ENCODE measurements at regions not wholly inside any gene's neighbourhood (a gene's known extent, or its start where the extent isn't known, plus 50 kb on each side); places are given as distances from the start of the nearest gene placed in this dataset.
"Not testable (repeated sequence)": the region's sequence is repeated elsewhere in the genome, so short reads cannot be mapped to it uniquely, and the experiment has no call there.

GRCh38 chrX:117843749-117844148 is 272.9 kb downstream of the KLHL13 start:
- no peak for DNase-seq (ENCODE audit: low spot score)

GRCh38 chrX:117840645-117841044 is 276.0 kb downstream of the KLHL13 start:
- intact Hi-C loops (cut with DNase I): no loop called here
- no peak for DNase-seq (ENCODE audit: low spot score)

More at GRCh38 chrX:117843749-117844148, 272.9 kb downstream of the KLHL13 start:
- intact Hi-C loops (cut with DNase I): no loop called here

- intact Hi-C loops (cut with DNase I): no loop called here
These were observed 277.1 kb downstream of the KLHL13 start for GRCh38 chrX:117839544-117839943.

GRCh38 chrX:117838581-117839331 is 277.9 kb downstream of the KLHL13 start:
- DNase-seq (ENCODE audit: low spot score): no peak
- intact Hi-C loops (cut with DNase I): no loop called here

More at GRCh38 chrX:117839544-117839943, 277.1 kb downstream of the KLHL13 start:
- no peak for DNase-seq (ENCODE audit: low spot score)

GRCh38 chrX:117835034-117835433 is 281.6 kb downstream of the KLHL13 start:
- no peak for DNase-seq (ENCODE audit: low spot score)
- intact Hi-C loops (cut with DNase I): no loop called here

GRCh38 chrX:117834076-117834475 is 282.5 kb downstream of the KLHL13 start:
- intact Hi-C loops (cut with DNase I): no loop called here

GRCh38 chrX:117821472-117821871 is 295.1 kb downstream of the KLHL13 start:
- DNase-seq (ENCODE audit: low spot score); intact Hi-C loops (cut with DNase I): not testable (repeated sequence)

More at GRCh38 chrX:117834076-117834475, 282.5 kb downstream of the KLHL13 start:
- no peak for DNase-seq (ENCODE audit: low spot score)

GRCh38 chrX:117808426-117808825 is 308.2 kb downstream of the KLHL13 start:
- intact Hi-C loops (cut with DNase I): no loop called here
- DNase-seq (ENCODE audit: low spot score): no peak

- intact Hi-C loops (cut with DNase I): no loop called here
- no peak for DNase-seq (ENCODE audit: low spot score)
These were observed 313.1 kb downstream of the KLHL13 start for GRCh38 chrX:117803463-117803862.

GRCh38 chrX:117788339-117788738 is 328.3 kb downstream of the KLHL13 start:
- intact Hi-C loops (cut with DNase I): no loop called here
- no peak for DNase-seq (ENCODE audit: low spot score)

- no peak for DNase-seq (ENCODE audit: low spot score)
These were observed 345.2 kb downstream of the KLHL13 start for GRCh38 chrX:117771384-117771783.

GRCh38 chrX:117768861-117769604 is 347.6 kb downstream of the KLHL13 start:
- no peak for DNase-seq (ENCODE audit: low spot score)
- intact Hi-C loops (cut with DNase I): no loop called here

More at GRCh38 chrX:117771384-117771783, 345.2 kb downstream of the KLHL13 start:
- intact Hi-C loops (cut with DNase I): no loop called here

- no peak for DNase-seq (ENCODE audit: low spot score)
- intact Hi-C loops (cut with DNase I): no loop called here
These were observed 351.4 kb downstream of the KLHL13 start for GRCh38 chrX:117765211-117765610.

- intact Hi-C loops (cut with DNase I): no loop called here
- no peak for DNase-seq (ENCODE audit: low spot score)
These were observed 363.9 kb downstream of the KLHL13 start for GRCh38 chrX:117752745-117753144.

- no peak for DNase-seq (ENCODE audit: low spot score)
- intact Hi-C loops (cut with DNase I): no loop called here
These were observed 365.5 kb downstream of the KLHL13 start for GRCh38 chrX:117751155-117751554.

- no peak for DNase-seq (ENCODE audit: low spot score)
- intact Hi-C loops (cut with DNase I): no loop called here
These were observed 371.7 kb downstream of the KLHL13 start for GRCh38 chrX:117744958-117745357.

GRCh38 chrX:117743469-117744251 is 372.9 kb downstream of the KLHL13 start:
- intact Hi-C loops (cut with DNase I): no loop called here
- DNase-seq (ENCODE audit: low spot score): no peak

- DNase-seq (ENCODE audit: low spot score): no peak
- intact Hi-C loops (cut with DNase I): no loop called here
These were observed 403.2 kb downstream of the KLHL13 start for GRCh38 chrX:117713411-117713810.

- intact Hi-C loops (cut with DNase I): no loop called here
- DNase-seq (ENCODE audit: low spot score): no peak
These were observed 404.8 kb downstream of the KLHL13 start for GRCh38 chrX:117711782-117712181.

Data from cardiac septum (tissue), 1 donor.